ENCODE measurements at regions not wholly inside any gene's neighbourhood (a gene's known extent, or its start where the extent isn't known, plus 50 kb on each side); places are given as distances from the start of the nearest gene placed in this dataset.
"Not testable (repeated sequence)": the region's sequence is repeated elsewhere in the genome, so short reads cannot be mapped to it uniquely, and the experiment has no call there.

DNA sequence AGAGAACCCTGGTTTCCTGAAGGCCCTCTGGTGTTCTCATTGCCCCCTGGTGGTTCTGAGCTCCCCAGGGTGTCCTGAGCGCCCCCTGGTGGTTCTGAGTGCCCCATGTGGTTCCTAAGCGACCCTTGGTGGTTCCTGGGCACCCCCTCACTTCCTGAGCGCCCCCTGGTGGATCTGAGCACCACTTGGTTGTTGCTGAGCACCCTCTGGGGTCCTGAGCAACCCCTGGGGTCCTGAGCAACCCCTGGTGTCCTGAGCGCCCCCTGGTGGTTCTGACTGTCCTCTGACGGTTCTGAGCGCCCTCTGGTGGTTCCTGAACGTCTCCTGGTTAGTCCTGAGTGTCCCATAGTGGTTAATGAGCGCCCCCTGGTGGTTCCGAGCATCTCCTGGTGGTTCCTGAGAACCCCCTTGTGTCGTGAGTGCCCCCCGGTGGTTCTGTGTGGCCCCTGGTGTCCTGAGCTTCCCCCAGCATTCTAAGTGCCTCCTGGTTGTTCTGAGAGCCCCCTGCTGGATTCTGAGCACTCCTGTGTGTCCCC is 568.3 kb downstream of the TMEM121 start:
- DNase-seq = peak; percentile 26

GRCh38 chr14:106107703-106108102 is 581.3 kb downstream of the TMEM121 start:
- peak; percentile 7 for DNase-seq

DNA sequence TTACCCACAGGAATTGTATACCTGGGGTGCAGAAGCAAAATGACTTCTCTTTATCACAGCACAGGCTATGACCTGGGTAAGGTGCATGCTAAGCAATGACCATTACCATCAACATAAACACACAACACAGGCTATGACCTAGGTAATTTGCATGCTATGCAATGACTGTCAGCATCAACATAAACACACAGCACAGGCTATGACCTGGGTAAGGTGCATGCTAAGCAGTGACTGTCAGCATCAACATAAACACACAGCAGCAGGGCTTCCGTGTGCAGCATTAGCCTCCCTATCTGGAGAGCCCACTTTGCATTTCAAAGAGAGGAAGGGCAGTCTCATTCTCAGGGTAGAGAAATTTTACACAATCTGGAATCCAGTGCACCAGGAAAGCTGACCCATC is 583.0 kb downstream of the TMEM121 start:
- DNase-seq = no peak

DNA sequence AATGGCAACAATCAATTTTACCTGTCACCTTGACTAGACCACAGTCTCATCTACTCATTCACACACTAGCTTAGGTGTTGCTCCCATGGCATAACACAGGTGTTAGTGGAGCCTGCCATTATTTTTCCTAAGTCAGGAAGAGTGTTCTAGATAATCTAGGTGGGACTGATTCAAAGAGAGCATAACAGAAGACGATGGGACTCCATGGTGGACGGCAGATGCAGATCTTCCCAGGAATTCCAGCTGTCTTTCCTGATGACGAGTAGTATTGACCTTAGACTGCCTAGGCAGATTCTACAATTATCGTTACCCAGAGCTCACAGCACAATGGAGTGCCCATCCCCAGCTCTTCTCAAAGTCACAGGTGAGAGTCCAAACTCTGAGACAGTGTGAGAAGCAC is 589.0 kb downstream of the TMEM121 start:
- DNase-seq = no peak

DNA sequence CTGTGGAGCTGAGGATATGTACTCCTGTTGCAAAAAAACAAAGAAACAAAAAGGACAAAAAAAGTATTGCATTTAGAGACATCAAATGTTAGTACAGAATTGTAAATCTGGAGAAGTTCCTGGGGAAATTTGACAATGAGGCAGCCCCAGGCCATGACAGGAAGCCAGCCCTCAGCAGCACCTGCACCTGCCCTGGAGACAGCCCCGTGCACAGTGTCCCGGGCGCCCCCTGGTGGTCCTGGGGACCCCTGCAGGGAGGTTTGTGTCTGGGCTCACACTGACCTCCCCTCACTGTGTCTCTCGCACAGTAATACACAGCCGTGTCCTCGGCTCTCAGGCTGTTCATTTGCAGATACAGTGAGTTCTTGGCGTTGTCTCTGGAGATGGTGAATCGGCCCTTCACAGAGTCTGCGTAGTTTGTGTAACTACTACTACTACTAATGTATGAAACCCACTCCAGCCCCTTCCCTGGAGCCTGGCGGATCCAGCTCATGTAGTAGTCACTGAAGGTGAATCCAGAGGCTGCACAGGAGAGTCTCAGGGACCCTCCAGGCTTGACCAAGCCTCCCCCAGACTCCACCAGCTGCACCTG is 590.1 kb downstream of the TMEM121 start:
- not testable (repeated sequence) for DNase-seq

DNA sequence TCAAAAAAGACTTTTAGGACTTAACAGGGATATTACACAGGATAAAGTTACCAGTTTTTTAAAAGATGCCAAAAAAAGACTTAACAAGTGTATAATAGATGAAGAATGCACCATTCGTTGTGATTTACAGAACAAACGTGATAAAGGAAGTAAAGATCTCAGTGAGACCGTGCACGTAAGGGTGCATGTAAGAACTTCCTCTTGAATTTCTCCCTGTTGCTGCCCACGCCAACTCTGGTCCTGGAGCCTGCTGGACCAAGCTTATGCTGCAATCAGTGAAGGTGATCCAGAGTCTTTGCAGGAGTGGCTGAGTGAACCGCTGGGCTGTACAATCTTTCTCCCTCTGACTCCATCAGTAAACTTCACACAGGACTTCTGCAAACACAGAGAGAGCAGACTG is 593.7 kb downstream of the TMEM121 start:
- DNase-seq = no peak

- no peak for DNase-seq
These were observed 602.9 kb downstream of the TMEM121 start for GRCh38 chr14:106129274-106129673.

DNA sequence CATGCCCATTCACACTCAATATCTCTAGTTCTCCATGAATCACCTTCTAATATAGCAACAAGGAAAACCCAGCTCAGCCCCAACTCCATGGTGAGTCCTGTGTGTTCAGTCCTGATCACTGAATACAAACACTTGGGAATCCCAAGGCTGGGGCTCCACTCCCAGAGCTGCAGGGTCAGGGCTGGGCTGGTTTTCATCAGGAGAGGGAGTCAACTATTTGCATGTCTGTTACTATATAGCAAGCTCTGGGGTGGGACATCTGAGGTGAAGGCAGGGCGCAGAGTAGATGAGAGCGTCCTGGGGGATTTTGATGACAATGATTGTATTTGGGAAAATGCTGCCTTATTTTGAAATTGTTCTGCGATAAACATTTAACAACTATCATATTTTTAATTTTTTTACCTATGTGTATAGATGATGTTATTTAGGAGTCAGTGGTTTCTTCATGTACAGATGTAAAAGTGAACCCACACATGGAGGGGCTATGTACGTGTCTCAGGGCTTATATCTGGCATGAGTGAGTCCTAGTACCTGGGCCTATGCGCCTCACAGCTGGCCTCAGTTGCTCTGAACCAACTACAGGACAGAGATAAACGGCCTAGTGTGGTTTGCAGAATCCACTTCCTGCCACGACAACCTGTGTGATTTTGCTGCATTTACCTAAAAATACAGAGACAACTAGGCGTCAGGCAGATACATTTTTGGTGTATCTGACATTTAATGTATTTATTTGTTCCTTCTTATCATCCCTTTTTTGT is 603.7 kb downstream of the TMEM121 start:
- not testable (repeated sequence) for DNase-seq

DNA sequence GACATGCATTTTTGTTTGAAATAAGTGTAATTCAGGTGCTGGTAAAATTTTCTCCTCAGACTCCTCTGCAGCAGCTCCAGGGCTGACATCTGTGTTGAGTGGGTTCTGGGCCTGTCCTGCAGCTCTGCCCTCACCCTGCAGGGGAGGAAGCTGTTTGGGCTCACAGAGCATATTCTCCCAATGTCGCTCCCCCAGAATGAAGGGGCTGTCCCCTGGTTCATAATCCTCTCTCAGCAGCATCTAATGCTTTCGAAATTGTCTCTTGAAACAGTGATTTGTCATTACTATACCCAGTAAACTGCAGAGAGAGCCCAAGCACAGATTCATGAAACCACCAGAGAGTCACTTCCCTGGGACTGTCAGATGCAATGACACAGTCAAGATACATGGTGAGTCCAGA is 606.7 kb downstream of the TMEM121 start:
- DNase-seq = not testable (repeated sequence)

DNA sequence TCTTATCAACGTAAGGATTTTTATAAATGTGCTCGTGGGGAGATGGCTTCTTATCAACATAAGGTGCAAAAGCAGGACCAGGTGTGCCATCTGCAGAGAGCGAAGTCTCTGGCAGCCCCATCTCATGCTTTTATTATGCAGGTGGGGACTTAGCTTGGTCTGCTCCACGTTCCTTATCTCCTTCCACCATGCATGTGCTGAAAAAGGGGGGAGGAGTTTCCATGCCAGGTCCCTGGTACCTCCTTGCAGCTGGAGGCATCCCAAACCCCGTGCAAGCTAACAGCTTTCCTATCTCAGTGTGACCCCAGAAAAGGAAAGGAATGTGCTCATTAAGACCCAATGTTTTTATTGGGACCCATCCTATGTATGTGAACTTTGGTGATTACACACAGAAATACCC is 608.5 kb downstream of the TMEM121 start:
- no peak for DNase-seq

DNA sequence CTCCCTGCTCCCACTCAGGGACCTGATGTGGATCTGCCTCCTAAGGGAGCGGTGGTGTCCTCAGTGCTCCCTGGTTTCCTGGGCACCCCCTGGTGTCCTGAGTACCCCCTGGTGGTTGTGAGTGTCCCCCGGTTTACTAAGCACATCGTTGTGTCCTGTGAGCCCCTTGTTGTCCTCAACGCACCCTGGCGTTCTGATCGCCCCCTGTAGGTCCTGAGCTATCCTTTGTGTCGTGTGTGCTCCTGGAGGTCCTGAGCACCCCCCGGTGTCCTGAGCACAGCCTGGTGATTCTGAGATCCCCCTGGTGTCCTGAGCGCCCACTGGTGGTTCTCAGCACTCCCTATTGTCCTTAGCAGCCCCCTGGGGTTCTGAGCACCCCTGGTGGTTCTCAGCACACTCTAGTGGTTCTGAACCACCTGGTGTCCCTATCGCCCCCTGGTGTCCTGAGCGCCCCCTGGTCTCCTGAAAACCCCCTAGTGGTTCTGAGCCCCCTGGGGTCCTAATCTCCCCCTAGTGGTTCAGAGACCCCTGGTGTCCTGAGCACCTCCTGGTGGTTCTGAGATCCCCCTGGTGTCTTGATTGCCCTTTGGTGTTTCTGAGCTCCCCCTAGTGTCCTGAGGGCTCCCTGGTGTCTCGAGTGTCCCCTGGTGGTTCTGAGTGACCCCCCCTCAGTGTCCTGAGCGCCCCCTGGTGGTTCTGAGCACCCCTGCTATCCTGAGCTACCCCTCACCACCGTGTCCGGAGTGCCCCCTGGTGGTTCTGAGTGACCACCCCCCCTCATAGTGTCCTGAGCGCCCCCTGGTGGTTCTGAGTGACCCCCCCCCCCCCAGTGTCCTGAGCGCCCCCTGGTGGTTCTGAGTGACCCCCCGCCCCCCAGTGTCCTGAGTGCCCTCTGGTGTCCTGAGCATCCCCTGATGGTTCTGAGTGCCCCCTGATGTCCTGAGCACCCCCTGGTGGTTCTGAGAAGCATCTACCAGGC is 615.1 kb downstream of the TMEM121 start:
- DNase-seq = no peak

DNA sequence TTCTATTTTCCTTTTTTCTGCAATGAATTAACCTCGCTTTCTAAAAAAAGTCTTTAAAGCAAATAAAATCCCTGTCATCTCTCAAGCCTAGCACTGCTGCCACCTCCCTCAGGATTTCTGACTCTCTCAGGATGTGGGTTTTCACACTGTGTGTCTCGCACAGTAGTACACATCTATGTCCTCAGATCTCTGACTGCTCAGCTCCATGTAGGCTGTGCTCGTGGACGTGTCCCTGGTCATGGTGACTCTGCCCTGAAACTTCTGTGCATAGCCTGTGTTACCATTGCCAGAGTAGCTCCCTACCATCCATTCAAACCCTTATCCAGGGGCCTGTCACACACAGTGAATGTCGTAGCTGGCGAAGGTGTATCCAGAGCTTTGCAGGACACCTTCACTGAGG is 619.3 kb downstream of the TMEM121 start:
- DNase-seq = not testable (repeated sequence)

DNA sequence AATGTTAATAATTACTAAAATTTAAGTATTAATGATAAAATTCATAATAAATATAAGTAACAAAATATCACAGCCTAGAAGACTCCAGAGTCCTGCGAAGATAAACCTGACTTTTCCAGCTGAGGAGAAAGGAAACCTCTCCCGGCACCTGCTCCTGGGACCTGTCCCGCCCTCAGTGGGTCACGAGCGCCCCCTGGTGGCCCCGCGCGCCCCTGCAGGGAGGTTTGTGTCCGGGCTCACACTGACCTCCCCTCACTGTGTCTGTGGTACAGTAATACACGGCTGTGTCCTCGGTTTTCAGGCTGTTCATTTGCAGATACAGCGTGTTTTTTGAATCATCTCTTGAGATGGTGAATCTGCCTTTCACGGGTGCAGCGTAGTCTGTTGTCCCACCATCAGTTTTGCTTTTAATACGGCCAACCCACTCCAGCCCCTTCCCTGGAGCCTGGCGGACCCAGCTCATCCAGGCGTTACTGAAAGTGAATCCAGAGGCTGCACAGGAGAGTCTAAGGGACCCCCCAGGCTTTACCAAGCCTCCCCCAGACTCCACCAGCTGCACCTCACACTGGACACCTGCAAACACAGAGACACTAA is 627.1 kb downstream of the TMEM121 start:
- peak; percentile 11 for DNase-seq

- DNase-seq = no peak
These were observed 636.9 kb downstream of the TMEM121 start for GRCh38 chr14:106163316-106163715.

DNA sequence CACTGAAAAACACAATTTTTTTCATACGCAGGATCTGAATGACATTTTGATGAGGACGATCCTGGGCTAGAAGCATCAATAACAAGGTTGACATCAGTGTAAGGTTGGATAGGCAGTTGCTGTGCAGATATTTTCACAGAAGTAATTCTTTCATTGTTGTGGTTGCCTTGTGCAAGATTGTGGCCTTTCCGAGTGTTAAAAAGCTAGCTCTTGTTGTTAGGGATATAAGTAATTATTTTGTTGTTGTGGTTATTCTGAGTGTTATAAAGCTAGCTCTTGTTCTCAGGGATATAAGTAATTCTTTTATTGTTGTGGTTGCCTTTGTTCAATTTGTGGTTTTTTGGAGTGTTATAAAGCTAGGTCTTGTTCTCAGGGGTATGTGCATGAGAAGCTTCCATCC is 637.4 kb downstream of the TMEM121 start:
- not testable (repeated sequence) for DNase-seq

DNA sequence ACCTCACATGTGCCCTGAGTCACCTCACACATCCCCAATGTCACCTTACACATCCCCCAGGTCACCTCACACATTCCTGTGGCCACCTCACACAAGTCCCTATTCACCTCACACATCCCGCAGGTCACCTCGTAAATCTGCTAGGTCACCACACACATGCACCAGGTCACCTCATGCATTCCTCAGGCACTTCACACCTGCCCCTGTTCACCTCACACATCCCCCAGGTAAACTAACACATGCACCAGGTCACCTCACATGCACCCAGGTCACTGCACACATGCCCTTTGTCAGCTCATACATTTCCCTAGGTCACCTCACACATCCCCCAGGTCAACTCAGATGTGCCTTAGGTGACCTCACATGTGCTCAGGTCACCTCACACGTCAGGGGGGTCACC is 639.8 kb downstream of the TMEM121 start:
- DNase-seq = no peak

DNA sequence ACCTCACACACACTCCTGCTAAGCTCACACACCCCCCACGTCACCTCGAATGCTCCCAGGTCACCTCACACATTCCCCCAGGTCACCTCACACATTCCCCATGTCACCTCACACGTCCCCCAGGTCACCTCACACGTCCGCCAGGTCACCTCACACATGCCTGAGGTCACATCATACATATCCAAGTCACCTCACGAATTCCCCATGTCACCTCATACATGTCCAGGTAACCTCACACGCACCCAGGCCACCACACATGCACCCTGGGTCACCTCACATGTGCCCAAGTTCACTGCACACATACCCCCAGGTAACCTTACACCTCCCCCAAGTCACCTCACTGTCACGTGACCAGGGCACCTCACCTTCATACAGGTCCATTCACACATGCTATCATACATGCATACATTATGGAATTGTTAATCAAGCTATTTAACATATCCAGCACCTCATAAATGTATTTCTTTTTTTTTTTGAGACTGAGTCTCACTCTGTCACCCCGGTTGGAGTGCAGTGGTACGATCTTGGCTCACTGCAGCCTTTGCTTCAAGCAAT is 640.3 kb downstream of the TMEM121 start:
- no peak for DNase-seq

DNA sequence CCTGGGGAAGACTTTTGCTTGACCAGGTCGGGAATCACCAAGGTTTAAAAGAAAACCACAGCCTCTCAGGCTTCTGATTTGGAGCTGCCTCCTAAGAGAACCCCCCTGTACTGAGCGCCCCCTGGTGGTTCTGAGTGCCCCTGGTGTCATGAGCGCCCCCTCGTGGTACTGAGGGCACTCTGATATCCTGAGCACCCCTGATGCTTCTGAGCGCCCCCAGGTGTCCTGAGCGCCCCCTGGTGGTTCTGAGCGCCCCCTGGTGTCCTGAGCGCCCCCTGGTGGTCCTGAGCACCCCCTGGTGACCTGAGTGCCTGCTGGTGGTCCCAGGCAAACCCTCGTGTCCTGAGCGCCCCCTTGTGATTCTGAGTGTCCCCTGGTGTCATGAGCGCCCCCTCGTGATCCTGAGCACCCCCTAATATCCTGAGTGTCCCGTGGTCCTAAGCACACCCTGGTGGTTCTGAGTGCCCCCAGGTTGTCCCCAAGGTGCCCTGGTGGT is 643.8 kb downstream of the TMEM121 start:
- DNase-seq = not testable (repeated sequence)

DNA sequence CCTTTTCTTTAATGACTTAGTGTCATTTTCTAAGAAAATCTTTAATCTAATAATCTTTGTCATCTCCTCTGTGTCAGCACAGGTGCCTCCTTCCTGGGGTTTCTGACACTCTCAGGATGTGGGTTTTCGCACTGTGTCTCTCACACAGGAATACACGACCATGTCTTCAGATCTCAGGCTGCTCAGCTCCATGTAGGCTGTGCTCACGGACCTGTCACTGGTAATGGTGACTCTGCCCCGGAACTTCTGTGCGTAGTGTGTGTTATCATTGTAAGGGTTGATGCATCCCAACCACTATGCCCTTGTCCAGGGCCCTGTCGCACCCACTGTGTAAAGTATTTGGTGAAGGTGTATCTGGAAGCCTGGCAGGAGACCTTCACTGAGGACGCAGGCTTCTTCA is 647.8 kb downstream of the TMEM121 start:
- no peak for DNase-seq

- not testable (repeated sequence) for DNase-seq
These were observed 651.2 kb downstream of the TMEM121 start for GRCh38 chr14:106177266-106178246.

DNA sequence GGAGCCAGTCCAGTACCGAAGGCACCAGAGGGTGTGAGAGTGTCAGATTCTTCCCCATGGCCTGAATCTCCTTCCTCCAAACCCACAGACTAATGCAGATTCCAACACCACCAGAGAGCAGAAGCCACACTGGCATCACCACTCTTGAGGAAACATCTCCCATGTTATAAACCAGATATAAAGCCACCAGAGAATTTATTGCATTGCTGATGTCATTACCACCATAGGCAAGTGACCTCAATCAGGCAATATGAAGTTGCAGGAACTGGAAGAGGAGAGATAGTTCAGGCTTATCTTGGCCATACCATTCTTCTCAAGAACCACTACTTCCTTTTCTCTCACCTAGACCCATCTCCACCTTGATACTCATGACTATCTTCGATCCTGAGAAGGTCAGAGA is 653.4 kb downstream of the TMEM121 start:
- DNase-seq = no peak

Data from NCI-H2171 (cell line).